IMR-90 (cell line): ENCODE measurements at regions not wholly inside any gene's neighbourhood (a gene's known extent, or its start where the extent isn't known, plus 50 kb on each side); places are given as distances from the start of the nearest gene placed in this dataset.

Experiments used
- ATAC-seq: fragments of 200-7000 bp; cut with Tn5 transposase; 2 replicates; pipeline ENCODE4 v1.9.1; 2020; ENCODE audit warnings: low read depth, mild to moderate bottlenecking, moderate library complexity
- BruUV-seq: library from RNA; stranded (reverse); fragments of 400-500 nt; replicated peaks from 2 replicates; lab custom pipeline; 2021; lab: Mats Ljungman, UMichigan
- CTCF ChIA-PET: fragments of 300-600 bp; formaldehyde crosslinking; extraction: SDS; loops from one replicate; lab custom pipeline; 2021; ENCODE audit warnings: antibody characterized with exemption; lab: Yijun Ruan, JAX
- POLR2A ChIA-PET: fragments of 300-600 bp; sonication (Branson Sonifier 250); formaldehyde crosslinking; loops from one replicate; lab custom pipeline; 2022; ENCODE audit warnings: antibody characterized with exemption; ENCODE audit not compliant: unreplicated experiment; lab: Charles Lee
- DNase-seq: peaks from one replicate; pipeline ENCODE4 v3.0.0; 2013
- H2AFZ ChIP-seq: replicated peaks from 2 replicates; pipeline ENCODE3; 2013; ENCODE audit warnings: low read length, mild to moderate bottlenecking; ENCODE audit not compliant: poor library complexity
- H2AK5ac ChIP-seq: 2 replicates; pipeline ENCODE4 v1.6.1; 2013; ENCODE audit warnings: low read depth, low read length, inconsistent platforms
- H2AK9ac ChIP-seq: replicated peaks from 2 replicates; pipeline ENCODE3; 2013; ENCODE audit warnings: mild to moderate bottlenecking, low read depth, low read length, moderate library complexity; ENCODE audit not compliant: poor library complexity
- H2BK120ac ChIP-seq: 2 replicates; pipeline ENCODE4 v1.6.1; 2013; ENCODE audit warnings: low read depth, low read length, inconsistent platforms
- H2BK15ac ChIP-seq: 3 replicates; pipeline ENCODE4 v1.6.1; 2013; ENCODE audit warnings: low read depth, low read length, inconsistent platforms
- H2BK20ac ChIP-seq: 2 replicates; pipeline ENCODE4 v1.6.1; 2013; ENCODE audit warnings: low read depth, mild to moderate bottlenecking, inconsistent platforms, low read length, moderate library complexity
- H2BK5ac ChIP-seq: 2 replicates; pipeline ENCODE4 v1.6.1; 2013; ENCODE audit warnings: mild to moderate bottlenecking, low read depth, low read length, inconsistent platforms; ENCODE audit not compliant: poor library complexity, severe bottlenecking
- H3K14ac ChIP-seq: replicated peaks from 2 replicates; pipeline ENCODE4 v1.6.1; 2013; ENCODE audit warnings: low read depth, low read length, inconsistent platforms
- H3K18ac ChIP-seq: 2 replicates; pipeline ENCODE4 v1.6.1; 2013; ENCODE audit warnings: low read depth, low read length, control low read depth
- H3K23ac ChIP-seq: 2 replicates; pipeline ENCODE4 v1.6.1; 2013; ENCODE audit warnings: low read depth, low read length, inconsistent platforms
- H3K27ac ChIP-seq: 2 replicates; pipeline ENCODE4 v1.5.1; 2013; ENCODE audit warnings: mild to moderate bottlenecking, control low read depth, low read length; ENCODE audit not compliant: insufficient read depth
- H3K27me3 ChIP-seq: 2 replicates; pipeline ENCODE4 v1.6.1; 2013; ENCODE audit warnings: low read length; ENCODE audit not compliant: control insufficient read depth, insufficient read depth
- H3K36me3 ChIP-seq: 2 replicates; pipeline ENCODE4 v1.6.1; 2013; ENCODE audit warnings: low read length, mixed read lengths; ENCODE audit not compliant: control insufficient read depth, insufficient read depth
- H3K4ac ChIP-seq: 2 replicates; pipeline ENCODE4 v1.6.1; 2013; ENCODE audit warnings: low read depth, low read length, inconsistent platforms
- H3K4me1 ChIP-seq: 2 replicates; pipeline ENCODE4 v1.6.1; 2013; ENCODE audit warnings: low read length, mixed read lengths; ENCODE audit not compliant: control insufficient read depth, insufficient read depth
- H3K4me2 ChIP-seq: 2 replicates; pipeline ENCODE4 v1.6.1; 2013; ENCODE audit warnings: low read depth, mild to moderate bottlenecking, control low read depth, low read length, moderate library complexity
- H3K4me3 ChIP-seq: 2 replicates; pipeline ENCODE4 v1.5.1; 2013; ENCODE audit warnings: low read depth, mild to moderate bottlenecking, control low read depth, low read length, moderate library complexity; ENCODE audit not compliant: insufficient read depth
- H3K56ac ChIP-seq: 2 replicates; pipeline ENCODE4 v1.6.1; 2013; ENCODE audit warnings: low read length, inconsistent platforms; ENCODE audit not compliant: insufficient read depth; ENCODE audit errors: extremely low read depth
- H3K79me1 ChIP-seq, 2 experiments: 2 replicates each; pipeline ENCODE4 v1.6.1; 2013; ENCODE audit warnings: low read length in 2 of 2, inconsistent platforms in 1 of 2, low read depth in 1 of 2
- H3K9ac ChIP-seq: 2 replicates; pipeline ENCODE4 v1.6.1; 2013; ENCODE audit warnings: low read depth, low read length, control low read depth
- H3K9me1 ChIP-seq: 2 replicates; pipeline ENCODE4 v1.6.1; 2013; ENCODE audit warnings: low read length, inconsistent platforms; ENCODE audit not compliant: insufficient read depth
- H3K9me3 ChIP-seq: 2 replicates; pipeline ENCODE4 v1.6.1; 2013; ENCODE audit warnings: low read length; ENCODE audit not compliant: control insufficient read depth, insufficient read depth
- H4K20me1 ChIP-seq: 2 replicates; pipeline ENCODE4 v1.6.1; 2013; ENCODE audit warnings: low read length, inconsistent platforms; ENCODE audit not compliant: insufficient read depth
- H4K5ac ChIP-seq: 2 replicates; pipeline ENCODE4 v1.6.1; 2013; ENCODE audit warnings: mild to moderate bottlenecking, low read depth, low read length, control low read depth
- H4K8ac ChIP-seq, 2 experiments: 2 replicates each; pipeline ENCODE4 v1.6.1; 2013; ENCODE audit warnings: low read depth in 2 of 2, low read length in 2 of 2, control low read depth in 1 of 2, inconsistent platforms in 1 of 2
- H4K91ac ChIP-seq: 2 replicates; pipeline ENCODE4 v1.6.1; 2013; ENCODE audit warnings: low read depth, low read length, inconsistent platforms; ENCODE audit not compliant: insufficient read depth
- MAZ ChIP-seq: IDR thresholded peaks from 2 replicates; pipeline ENCODE4 v1.6.1; 2012; ENCODE audit warnings: low read depth, mild to moderate bottlenecking, low read length, improper control_type of control experiment, moderate library complexity, borderline replicate concordance
- MXI1 ChIP-seq: IDR thresholded peaks from 2 replicates; pipeline ENCODE4 v1.6.1; 2012; ENCODE audit warnings: low read depth, mild to moderate bottlenecking, low read length, moderate library complexity, borderline replicate concordance
- POLR2A ChIP-seq: IDR thresholded peaks from 2 replicates; pipeline ENCODE4 v1.6.1; 2012; ENCODE audit warnings: mild to moderate bottlenecking, low read depth, low read length
- RCOR1 ChIP-seq: IDR thresholded peaks from 2 replicates; pipeline ENCODE4 v1.6.1; 2012; ENCODE audit warnings: mild to moderate bottlenecking, low read length, improper control_type of control experiment; ENCODE audit not compliant: insufficient replicate concordance
- RFX5 ChIP-seq: IDR thresholded peaks from 2 replicates; pipeline ENCODE4 v1.8.0; 2012; ENCODE audit warnings: low read depth, mild to moderate bottlenecking, low read length, moderate library complexity
- WGBS, 2 experiments: methylation state at CpG; one replicate each; pipeline versions ENCODE4 v1.1.5 to v1.1.7; 2013; ENCODE audit warnings: missing lambda C conversion rate in 2 of 2; ENCODE audit not compliant: insufficient read length in 1 of 2; ENCODE audit errors: extremely low coverage in 2 of 2; 5-methylcytosine and 5-hydroxymethylcytosine counted together
- dilution Hi-C: fragments of 300-500 bp; cut with HindIII; formaldehyde crosslinking; loops from one replicate; pipeline ENCODE4 v1.14.3; 2018; ENCODE audit warnings: low sequenced_read_pairs; ENCODE audit not compliant: unreplicated experiment
- in situ Hi-C: fragments of 300-500 bp; cut with MboI; formaldehyde crosslinking; loops from 3 replicates; pipeline ENCODE4 v1.14.3; 2019; ENCODE audit warnings: low sequenced_read_pairs, inconsistent platforms, mixed read lengths
- intact Hi-C: fragments of 100-400 bp; cut with micrococcal nuclease; formaldehyde crosslinking; loops from 2 replicates; pipeline ENCODE4 v1.10.0; 2022
- TF ChIP-seq, protein P1 (sequence below): fragments of 150-350 bp; IDR thresholded peaks from 2 replicates; pipeline ENCODE4 v1.6.1; 2017; ENCODE audit warnings: mild to moderate bottlenecking, antibody characterized with exemption, low read length, low read depth

DNA sequence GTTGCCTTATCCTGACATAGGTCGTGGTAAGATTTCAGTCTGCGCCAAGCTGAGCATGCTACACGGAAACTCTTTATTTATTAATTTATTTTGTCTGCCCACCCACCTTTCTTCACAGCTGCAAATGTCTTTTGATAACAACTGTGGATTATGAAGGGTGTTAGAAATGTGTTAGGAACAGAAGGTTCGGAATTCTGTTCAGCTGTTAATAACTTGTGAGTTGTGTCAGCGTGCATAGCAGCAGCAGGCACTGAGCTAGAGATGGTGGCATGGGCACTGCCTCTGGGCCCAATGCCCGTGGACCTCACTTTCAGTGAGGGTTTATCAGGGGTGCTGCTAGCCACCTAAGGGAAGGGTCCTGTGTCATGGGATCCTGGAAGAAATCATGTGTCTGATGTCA, 162.5 kb upstream of the NTM start:
- dilution Hi-C loops (no loop called here), intact Hi-C loops (no loop called here), in situ Hi-C loops (no loop called here)
- Histone ChIP-seq H3K9me3 (no peaks in the 10 kb centered on the region), H3K14ac (no peak overlapping the region), H2BK5ac (no peak overlapping the region), H3K4me1 (no peaks in the 10 kb centered on the region), H4K20me1 (no peaks in the 10 kb centered on the region), H4K5ac (no peak overlapping the region), H4K91ac (no peak overlapping the region), H3K4ac (no peak overlapping the region), H2BK20ac (no peak overlapping the region), H3K27me3 (peaks cover 6% of the 10 kb centered on the region), H3K79me1 (no peaks in the 10 kb centered on the region), H2BK120ac (no peak overlapping the region), H3K36me3 (no peaks in the 10 kb centered on the region), H3K4me3 (no peak overlapping the region), H3K56ac (no peak overlapping the region), H2AK9ac (no peak overlapping the region), H2AFZ (no peak overlapping the region), H3K18ac (no peak overlapping the region), H2AK5ac (no peak overlapping the region), H2BK15ac (no peak overlapping the region), H3K23ac (no peak overlapping the region), H3K27ac (no peak overlapping the region), H3K9ac (no peak overlapping the region), H3K9me1 (no peaks in the 10 kb centered on the region), H3K4me2 (no peak overlapping the region), H4K8ac (no peak overlapping the region)
- no CpG with 5 or more reads among the region's 6 CpGs for WGBS, 2 experiments
- TF ChIP-seq, protein P1, sequence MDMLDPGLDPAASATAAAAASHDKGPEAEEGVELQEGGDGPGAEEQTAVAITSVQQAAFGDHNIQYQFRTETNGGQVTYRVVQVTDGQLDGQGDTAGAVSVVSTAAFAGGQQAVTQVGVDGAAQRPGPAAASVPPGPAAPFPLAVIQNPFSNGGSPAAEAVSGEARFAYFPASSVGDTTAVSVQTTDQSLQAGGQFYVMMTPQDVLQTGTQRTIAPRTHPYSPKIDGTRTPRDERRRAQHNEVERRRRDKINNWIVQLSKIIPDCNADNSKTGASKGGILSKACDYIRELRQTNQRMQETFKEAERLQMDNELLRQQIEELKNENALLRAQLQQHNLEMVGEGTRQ: no peak
- TF ChIP-seq MAZ: no peak
- no peak for TF ChIP-seq POLR2A
- TF ChIP-seq RCOR1: no peak
- TF ChIP-seq RFX5: no peak
- TF ChIP-seq MXI1: no peak
- no peak for DNase-seq
- CTCF ChIA-PET: interaction anchor here (2.0 kb wide), 1 partner anchor 466 kb away, joined by 5 read pairs; no protein-coding TSS in a partner anchor
- POLR2A ChIA-PET: no interaction called here
- no TSS peak for BruUV-seq
- ATAC-seq: no peak
